NCI-H1417 (cell line): ENCODE measurements at regions not wholly inside any gene's neighbourhood (a gene's known extent, or its start where the extent isn't known, plus 50 kb on each side); places are given as distances from the start of the nearest gene placed in this dataset.
"Not testable (repeated sequence)": the region's sequence is repeated elsewhere in the genome, so short reads cannot be mapped to it uniquely, and the experiment has no call there.

Source experiments
- DNase-seq, 3 experiments: peaks; one replicate each; lab custom pipeline; 2025; lab: John Stamatoyannopoulos, UW

DNA sequence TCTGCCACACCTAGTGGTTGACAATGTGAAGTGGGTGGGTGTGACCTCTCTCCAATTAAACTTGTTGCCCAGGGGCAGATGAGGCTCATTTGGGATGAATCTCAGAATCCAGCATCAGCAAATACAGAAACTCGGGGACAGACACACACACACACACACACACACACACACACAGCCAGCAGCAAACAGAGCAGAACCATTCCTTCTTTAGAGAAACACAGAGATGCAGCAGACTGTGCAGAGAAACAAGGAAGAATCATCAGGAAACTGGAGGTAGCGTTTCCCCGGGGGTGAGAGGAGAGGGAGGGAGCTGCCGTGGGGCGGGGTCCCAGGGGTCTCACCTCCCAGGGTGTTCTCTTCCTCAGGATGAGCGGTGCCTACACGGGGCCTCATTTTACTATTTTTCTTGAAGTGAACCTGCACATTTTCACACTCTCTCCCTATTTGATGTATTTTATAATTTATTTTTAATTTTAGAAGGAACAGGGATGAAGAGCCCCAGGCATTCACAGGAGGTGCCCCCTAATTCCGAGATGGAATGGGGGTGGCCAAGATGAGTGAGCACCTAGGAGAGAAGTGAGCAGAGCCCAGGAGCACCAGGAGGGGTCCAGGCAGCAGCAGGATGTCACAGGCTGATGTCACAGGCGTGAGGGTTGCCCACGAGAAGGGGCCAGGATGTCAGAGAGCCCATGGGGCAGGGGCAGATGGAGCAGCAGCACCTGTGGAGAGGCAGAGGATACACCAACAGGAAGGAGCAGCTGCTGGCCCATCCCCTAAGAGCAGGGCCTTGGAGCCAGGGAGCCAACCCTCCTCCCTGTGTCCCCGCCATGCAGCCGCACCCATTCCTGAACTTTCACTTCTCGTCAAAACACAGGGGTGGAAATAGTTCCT lies 85.3 kb upstream of the PPP2R2D start:
- DNase-seq: peak in 1 of 3 experiments; percentile 10

- no peak for DNase-seq
These were observed 84.5 kb upstream of the PPP2R2D start for GRCh38 chr10:131816157-131816775.

DNA sequence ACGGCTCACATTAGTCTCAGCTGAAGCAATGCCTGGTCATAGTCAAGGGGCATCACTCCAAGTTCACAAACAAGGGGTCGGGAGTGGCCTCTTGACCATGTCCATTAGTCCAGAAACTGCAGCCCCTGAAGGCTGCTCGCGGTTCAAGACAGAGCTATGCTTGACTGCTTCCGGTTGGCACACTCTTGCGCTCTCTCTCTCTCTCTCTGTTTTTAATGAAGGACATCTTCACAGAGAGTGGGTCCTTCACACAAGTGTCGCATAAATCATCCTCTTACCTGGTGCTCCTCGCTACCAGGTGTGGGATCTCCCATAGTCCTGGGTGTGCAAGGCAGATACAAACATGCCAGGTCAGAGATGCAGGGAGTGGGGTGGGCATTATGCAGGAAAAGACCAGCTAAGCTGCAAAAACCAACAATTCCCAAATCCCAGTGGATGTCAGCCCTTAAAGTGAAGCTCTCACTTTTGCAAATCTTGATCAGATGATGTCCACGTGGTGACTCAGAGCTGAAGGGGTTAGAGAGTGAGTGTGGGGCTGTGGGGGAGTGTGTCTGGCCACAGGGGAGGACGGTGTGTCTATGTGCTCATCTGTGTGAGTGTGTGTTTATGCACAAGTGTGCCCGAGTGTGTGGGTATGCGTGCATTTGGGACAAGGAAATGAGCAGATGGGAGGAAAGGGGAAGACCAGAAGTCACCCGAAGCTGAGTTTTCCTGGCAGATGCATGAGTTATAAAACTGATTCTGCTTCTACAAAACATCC lies 83.7 kb upstream of the PPP2R2D start:
- peak in 2 of 3 experiments; percentile 9 to 89 for DNase-seq

DNA sequence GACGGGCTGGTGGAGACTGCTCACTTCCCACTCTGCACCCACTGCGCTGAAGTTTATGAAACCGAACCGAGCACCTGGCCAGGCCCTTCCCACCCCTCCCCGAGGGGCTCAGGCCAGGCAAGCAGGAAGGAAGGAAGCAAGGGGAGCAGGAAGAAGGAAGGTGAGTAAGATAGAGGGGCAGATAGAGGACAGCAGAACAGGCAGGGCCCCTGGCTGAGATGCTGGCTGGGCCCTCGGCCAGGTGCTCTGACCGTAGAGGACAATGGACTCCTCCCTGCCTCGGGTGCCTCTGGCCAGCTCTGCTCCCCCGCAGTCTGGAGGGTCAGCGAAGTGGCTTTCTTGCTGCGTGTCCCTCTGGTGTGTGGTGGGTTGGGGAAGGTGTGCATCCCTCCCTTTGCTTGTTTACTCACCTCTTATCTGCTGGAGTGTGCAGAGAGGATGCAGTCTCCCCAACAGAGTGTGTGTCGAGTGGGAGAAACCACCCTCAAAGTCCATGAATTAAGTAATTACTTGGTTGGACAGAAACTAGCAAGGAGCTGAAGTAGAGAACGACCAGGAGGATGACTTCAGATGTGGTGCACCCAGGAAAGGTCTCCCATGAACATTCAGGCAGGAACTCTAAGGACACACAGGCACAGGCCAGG lies 82.8 kb upstream of the PPP2R2D start:
- DNase-seq: peak in 1 of 3 experiments; percentile 6

DNA sequence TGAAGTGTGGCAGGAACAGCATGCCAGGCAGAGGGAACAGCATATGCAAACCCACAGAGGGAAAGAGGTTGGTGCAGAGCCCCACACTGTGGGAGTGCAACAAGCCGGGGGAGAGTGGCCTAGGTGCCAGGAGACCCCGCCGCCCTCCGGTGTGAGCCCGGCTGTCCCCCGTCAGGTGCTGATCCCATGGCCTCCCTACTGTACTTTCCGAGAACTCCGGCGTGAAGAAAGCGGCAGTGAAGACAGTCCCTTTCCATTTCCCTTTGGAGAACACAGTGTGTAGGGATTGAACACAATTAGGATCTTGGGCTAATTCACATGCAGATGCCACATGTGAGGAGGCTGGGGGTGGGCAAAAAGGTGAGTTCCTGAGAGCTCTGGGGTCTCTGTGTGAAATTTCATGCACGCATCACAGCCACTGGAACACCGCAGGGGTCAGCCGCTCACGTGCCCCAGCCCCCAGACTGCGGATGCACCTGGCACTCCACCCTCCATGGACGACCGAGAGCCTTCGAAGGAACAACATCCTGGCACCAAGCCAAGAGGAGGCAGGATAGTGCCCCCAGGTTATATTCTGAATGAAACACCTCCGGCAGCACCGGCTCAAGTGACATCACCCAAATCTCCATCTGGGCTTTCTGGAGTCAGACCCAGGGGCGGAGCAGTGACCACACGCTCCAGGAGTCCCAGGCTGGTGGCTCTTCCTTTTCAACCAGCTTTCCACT lies 82.1 kb upstream of the PPP2R2D start:
- DNase-seq: peak; percentile 16 to 57 (median 54)

- DNase-seq: no peak
These were observed 81.4 kb upstream of the PPP2R2D start for GRCh38 chr10:131819241-131820072.

DNA sequence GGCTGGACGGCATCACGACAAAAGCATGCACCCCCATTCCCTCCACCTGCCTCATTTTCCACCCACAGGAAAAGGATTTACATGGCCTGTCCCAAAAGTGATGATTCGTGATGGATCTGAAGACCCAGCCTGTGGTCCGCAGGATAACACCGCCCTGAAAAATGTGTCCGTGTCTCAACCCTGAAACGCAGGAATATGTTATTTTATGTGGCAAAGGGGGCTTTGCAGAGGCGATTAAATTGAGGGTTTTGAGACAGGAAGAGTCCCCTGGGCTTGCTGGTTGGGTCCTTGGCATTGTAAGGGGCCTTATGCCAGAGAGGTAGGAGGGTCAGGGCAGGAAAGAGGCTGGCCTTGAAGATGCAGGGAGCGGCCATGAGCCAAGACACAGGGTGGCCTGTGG lies 80.2 kb upstream of the PPP2R2D start:
- DNase-seq: no peak

DNA sequence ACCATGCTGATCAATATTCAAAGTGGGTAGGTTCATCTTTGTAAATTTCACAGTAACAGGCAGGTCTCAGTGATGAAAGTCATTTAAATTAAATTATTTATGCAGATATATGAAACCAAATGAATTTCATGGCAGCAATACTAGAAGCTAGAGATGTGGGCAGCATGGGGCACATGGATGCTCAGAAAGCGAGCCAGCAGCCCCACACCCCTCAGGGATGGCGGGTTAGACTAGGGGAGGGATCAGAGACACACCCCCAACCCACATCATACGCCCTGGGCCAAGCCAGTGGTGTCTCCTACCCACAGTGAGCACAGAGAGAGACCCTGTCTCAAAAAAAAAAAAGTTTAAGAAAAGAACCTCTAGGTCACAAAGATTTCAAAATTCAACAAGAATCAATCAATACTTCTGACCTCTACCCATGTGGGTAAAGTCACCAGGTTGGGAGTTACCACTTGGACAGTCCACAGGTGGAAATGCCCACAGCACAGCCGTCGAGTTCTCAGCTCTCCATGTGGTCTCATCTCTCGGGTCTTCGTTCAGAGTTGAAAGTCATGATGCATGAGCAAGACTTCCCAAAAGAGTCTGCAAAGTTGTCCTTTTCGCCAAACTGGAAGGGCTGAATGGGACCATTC lies 79.3 kb upstream of the PPP2R2D start:
- no peak for DNase-seq

- DNase-seq: no peak
These were observed 78.7 kb upstream of the PPP2R2D start for GRCh38 chr10:131822013-131822691.

DNA sequence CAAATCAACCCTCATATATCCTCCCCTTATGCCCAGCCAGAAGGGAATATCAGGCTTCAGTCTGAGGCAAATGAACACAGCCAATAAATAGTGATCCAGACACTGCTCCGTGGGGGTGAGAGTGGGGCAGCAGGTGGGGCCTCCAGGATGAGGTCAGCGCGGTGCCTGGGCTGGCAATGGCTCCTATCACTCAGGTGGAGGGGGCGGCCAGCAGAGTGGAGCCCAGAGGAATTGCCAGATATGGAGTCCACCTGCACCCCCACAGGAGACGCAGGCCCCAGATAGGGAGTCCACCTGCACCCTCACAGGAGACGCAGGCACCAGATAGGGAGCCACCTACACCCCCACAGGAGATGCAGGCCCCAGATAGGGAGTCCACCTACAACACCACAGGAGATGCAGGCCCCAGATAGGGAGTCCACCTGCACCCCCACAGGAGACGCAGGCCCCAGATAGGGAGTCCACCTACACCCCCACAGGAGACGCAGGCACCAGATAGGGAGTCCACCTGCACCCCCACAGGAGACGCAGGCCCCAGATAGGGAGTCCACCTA lies 78.0 kb upstream of the PPP2R2D start:
- DNase-seq: no peak

DNA sequence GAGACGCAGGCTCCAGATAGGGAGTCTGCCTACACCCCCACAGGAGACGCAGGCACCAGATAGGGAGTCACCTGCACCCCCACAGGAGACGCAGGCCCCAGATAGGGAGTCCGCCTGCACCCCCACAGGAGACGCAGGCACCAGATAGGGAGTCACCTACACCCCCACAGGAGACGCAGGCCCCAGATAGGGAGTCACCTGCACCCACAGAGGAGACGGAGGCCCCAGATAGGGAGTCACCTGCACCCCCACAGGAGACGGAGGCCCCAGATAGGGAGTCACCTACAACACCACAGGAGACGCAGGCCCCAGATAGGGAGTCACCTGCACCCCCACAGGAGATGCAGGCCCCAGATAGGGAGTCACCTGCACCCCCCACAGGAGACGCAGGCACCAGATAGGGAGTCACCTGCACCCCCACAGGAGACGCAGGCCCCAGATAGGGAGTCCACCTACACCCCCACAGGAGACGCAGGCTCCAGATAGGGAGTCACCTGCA lies 77.2 kb upstream of the PPP2R2D start:
- DNase-seq: not testable (repeated sequence)

GRCh38 chr10:131824371-131825149 lies 76.2 kb upstream of the PPP2R2D start:
- no peak for DNase-seq

- DNase-seq: peak in 2 of 3 experiments; percentile 2 to 7
These were observed 75.5 kb upstream of the PPP2R2D start for GRCh38 chr10:131825150-131825848.

GRCh38 chr10:131825960-131826650 lies 74.7 kb upstream of the PPP2R2D start:
- DNase-seq: peak in 1 of 3 experiments; percentile 7

DNA sequence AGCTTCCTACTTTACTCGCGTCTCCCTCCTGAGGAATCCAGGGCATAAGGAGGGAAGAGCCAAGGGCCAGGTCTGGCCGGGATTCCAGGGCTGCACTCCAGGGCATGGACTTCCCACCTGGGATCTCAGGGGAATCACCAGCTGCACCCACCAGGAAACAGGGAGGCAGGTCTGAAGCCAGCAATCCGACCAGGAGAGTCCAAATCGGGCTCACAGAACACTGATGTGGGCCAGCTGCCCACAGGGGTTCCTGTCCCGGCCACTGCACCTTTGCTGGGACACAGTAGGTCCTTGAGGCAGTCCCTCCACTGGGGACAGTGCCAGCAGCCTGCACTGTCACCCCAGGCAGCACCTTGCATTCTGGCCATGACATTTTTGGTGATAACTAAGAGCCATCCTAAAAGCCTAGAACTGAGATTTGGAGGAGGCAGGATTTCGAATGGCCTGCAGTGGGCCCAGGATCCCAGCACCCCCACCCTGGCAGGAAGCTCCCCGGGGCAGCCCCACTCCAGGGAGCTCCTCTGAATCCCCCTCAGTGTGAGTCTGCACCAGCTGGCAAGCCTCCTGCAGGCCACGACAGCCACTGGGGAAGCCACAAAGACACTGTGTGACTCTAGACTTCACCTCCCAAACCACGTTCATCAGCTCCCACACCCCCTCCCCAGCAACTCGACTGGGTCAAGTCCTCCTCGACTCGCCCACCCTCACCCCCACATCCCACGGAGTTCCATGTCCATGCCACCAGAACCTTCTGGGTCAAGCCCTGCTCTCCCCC lies 71.5 kb upstream of the PPP2R2D start:
- no peak for DNase-seq
